NCI-H187 (cell line): ENCODE measurements at regions not wholly inside any gene's neighbourhood (a gene's known extent, or its start where the extent isn't known, plus 50 kb on each side); places are given as distances from the start of the nearest gene placed in this dataset.
"Not testable (repeated sequence)": the region's sequence is repeated elsewhere in the genome, so short reads cannot be mapped to it uniquely, and the experiment has no call there.

Experiments used
- DNase-seq, 2 experiments: peaks; one replicate each; lab custom pipeline; 2025; lab: John Stamatoyannopoulos, UW

- DNase-seq = no peak
These were observed 410.8 kb upstream of the MCTP2 start for GRCh38 chr15:93820566-93820965.

GRCh38 chr15:93819826-93820225 lies 411.5 kb upstream of the MCTP2 start:
- no peak for DNase-seq

GRCh38 chr15:93816815-93817214 lies 414.5 kb upstream of the MCTP2 start:
- DNase-seq = no peak

DNA sequence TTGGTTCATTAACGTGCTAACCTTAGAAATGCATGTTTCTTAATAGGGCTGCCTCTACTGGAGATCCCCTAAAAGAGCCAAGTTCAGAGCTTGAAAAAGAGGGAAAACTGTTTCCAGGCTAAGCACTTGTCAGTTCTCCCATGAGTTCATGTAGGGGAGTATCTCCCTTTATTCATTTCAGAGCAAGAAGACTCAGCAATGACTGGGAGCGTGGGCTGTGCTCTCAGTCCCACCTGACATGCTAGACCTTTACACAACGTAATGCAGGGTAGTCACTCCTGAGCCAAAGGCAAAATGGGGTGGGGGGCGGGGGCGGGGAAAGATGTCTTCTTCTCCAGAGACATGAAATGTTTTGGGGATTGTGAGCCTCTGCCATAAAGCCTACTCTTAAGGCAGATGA lies 420.1 kb upstream of the MCTP2 start:
- DNase-seq = no peak

DNA sequence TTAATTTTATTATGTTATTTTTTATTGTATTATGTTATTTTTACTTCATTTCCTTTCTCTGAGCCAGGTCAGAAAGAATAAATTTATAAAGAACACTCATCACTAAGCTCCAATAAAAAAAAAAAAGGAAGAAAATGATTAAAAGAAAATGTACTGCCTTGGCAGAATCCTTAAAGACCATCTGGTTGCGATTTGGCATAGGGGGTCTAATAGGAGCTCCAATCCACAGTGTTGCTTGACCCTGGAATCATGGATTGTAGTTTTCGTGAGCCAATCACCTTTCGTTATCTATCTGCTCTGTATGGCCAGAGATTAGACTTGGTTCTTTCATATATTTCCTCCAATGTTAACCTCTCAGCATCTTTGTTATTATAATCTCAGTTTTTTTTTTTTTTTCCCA lies 421.8 kb upstream of the MCTP2 start:
- DNase-seq = no peak

GRCh38 chr15:93803421-93804152 lies 427.8 kb upstream of the MCTP2 start:
- no peak for DNase-seq

DNA sequence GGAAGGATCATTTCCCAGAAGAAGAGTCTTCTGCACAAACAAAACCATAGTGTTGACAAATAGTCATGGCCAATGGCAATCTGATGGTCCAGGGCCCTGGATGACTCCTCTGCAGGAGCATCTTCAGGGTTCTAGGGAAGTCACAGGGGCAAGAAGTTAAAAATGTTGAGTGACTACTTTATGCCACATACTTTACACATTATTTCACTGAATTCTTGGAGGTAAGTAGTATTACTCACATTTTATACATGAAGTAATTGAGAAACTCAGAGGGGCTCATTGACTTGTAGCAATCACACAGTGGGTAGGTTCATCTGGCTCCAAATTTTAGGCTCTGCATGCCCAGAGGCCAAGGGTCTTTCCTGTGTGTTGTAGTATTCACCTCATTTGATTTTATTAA lies 430.2 kb upstream of the MCTP2 start:
- DNase-seq = no peak

DNA sequence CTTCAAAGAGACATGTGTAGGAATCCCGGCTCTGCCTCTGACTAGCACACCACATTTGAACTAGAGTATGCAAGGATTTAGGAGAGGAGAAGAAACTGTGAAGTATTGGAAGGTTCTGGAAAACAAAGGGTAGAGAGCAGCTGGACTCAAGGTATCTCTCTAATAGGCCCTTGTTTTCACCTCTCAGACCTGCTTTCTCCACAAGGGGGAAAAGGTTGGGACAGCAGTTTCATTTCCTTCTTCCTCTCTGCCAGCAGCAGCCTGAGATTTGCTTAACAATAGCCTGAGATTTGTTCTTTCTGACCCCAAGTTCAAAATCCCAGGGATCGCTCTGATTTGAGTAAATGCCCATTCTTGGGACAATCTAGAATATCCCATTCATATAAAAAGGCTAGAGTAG lies 430.6 kb upstream of the MCTP2 start:
- no peak for DNase-seq

GRCh38 chr15:93789441-93789840 lies 441.9 kb upstream of the MCTP2 start:
- DNase-seq = no peak

- DNase-seq = no peak
These were observed 451.3 kb upstream of the MCTP2 start for GRCh38 chr15:93780073-93780472.

DNA sequence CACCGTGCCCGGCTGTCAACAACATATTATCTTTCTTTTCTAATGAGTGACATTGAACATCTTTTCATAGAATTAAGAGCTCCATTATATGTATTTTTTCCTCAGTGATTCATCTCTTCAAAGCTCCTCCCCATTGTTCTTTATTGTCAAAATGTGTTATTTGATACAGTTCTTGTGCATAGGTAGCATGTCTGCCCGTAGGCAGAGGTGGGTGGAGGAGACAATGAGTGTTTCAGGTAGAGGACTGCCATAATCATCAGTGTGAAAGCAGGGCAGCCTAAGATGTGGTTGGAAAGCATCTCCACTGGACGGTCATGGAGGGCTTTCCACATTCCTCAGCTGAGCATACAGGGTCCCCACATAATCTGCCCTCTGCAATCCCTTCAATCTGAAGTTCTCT lies 452.0 kb upstream of the MCTP2 start:
- DNase-seq = no peak

- no peak for DNase-seq
These were observed 459.9 kb upstream of the MCTP2 start for GRCh38 chr15:93771196-93772030.

DNA sequence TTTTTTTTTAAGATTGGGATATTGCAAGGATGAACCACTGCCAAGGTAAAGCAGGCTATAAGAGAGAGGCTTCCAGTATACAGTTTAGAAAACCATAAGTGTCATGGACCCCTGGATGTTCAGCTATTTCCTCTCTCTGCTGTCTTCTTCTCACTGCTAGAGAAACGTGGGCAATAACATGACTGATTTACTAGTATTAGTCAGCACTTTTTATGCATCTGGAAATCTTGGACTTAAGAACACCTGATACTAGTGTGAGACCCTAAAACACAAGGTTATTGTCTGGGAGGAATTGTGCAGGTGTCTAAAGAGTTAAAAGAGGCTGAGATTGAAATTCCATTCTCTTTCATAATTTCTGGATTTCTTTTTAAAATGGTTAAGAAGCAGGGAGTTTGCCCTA lies 460.6 kb upstream of the MCTP2 start:
- DNase-seq = no peak

DNA sequence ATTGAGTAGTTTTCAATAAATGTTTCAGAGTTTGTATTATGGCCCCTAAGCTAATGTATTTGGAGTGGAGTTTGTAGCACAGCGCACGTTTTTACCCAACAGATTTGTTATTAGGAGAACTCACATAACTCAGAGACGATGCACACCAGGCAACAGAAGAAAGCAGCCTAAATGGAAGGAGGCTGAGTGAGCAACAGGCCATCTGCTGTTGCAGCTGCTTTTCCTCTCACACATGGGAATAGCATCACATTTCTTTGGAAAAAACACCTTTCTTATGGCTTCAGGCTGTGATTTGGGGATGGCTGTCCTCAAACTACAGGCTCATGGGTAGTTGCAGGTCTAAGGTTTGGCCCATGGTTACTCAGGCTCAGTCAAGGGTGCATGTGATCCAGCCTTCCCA lies 469.3 kb upstream of the MCTP2 start:
- DNase-seq = no peak

DNA sequence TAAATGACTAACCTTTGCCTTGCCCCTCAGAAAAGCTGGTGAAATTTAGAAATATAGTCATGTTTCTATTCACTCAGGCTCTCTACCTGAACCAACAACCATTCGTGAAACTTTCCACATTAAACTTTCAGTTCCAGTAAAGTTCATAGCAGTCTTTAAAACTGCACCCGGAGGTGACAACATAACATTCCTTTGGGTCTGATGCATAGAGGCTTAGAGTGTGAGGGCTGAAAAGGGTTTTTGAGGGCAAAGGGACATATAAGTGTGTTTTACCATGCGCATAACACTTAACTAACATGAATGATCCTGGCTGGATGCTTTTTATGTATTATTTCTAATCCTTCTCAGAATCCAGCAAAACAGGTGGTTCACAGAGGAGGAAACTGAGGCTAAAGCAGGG lies 471.7 kb upstream of the MCTP2 start:
- DNase-seq = no peak

DNA sequence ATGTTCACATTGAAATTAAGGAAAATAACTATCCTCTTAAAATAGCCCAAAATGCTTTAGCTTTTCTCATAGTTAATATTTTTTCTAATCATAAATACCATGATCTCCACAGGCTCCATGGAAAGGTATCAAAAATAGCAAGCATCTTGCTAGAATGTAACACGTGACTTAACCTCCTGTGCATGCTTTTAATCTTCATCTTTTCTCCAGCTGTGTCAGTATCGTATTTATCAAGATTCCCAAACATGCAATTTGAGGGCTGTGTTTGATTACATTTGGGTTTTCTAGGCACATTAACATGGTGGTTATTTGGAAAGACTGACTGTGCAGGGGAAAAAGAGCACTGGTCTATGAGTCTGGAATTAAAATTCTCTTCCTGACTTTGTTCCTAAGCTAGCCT lies 472.5 kb upstream of the MCTP2 start:
- no peak for DNase-seq

DNA sequence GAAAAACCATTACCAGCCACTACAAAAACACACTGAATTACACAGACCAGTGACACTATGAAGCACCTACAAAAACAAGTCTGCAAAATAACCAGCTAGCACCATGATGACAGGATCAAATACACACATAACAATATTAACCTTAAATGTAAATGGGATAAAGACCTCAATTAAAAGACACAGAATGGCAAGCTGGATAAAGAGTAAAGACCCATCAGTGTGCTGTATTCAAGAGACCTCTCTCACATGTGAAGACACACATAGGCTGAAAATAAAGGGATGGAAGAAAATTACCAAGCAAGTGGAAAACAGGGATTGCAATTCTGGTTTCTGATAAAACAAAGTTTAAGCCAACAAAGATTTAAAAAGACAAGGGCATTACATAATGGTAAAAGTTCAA lies 482.7 kb upstream of the MCTP2 start:
- no peak for DNase-seq

GRCh38 chr15:93734976-93735375 lies 496.4 kb upstream of the MCTP2 start:
- DNase-seq = not testable (repeated sequence)

DNA sequence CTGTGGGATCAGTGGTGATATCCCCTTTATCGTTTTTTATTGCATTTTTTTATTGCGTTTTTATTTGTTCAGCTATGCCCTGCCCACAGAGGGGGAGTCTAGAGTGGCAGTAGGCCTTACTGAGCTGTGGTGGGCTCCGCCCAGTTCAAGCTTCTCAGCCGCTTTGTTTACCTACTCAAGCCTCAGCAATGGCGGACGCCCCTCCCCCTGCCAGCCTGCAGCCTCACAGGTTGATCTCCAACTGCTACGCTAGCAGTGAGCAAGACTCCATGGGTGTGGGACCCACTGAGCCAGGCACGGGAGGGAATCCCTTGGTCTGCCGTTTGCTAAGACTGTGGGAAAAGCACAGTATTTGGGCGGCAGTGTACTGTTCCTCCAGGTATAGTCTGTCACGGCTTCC lies 500.6 kb upstream of the MCTP2 start:
- DNase-seq = no peak

DNA sequence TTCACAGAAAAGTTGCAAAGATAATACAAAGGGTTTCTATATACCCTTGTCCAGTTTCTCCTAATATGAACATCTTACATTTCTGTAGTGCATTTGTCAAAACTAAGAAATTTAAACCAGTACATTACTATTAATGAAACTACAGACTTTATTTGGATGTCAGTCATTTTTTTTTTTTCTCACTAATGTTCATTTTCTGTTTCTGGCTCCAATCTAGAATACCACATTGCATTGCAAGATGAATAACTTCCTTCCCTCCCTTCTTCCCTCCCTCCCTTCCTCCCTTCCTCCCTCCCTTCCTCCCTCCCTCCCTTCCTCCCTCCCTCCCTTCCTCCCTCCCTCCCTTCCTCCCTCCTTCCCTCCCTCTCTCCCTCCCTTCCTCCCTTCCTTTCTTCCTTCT lies 509.2 kb upstream of the MCTP2 start:
- no peak for DNase-seq

DNA sequence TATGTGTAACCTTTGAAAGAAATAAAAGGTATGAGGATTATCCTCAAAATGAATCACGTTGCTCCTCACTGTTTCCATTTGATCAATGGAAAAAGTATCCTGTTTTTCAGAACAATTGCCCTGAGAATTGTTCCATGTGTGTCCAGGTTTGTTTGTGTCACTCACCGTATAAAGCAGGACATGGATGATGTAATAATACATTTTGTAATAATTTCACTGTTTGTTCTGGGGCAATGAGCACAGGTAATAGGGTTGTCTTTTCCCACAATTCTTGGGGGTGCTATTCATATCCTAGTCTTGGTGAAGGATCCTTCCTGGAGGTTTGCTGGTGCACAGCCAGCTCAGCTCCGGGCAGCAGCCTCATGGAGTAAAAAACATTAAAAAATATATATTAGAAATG lies 510.8 kb upstream of the MCTP2 start:
- no peak for DNase-seq

DNA sequence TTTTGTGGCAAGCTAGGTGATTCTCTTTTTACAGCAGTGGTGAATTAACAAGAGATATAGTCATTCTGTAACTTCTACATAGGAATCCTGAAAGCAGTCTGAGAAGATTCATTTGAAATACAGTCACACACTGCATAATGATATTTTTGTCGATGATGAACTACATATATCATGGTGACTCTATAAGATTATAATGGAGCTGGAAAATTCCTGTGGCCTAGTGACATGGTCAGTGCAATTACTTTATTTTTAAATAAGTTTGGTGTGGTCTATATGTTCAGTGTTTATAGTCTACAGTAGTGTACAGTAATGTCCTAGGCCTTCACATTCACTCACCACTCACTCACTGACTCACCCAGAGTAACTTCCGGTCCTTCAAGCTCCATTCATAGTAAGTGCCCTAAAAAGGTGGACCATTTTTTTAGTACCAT lies 511.4 kb upstream of the MCTP2 start:
- no peak for DNase-seq

DNA sequence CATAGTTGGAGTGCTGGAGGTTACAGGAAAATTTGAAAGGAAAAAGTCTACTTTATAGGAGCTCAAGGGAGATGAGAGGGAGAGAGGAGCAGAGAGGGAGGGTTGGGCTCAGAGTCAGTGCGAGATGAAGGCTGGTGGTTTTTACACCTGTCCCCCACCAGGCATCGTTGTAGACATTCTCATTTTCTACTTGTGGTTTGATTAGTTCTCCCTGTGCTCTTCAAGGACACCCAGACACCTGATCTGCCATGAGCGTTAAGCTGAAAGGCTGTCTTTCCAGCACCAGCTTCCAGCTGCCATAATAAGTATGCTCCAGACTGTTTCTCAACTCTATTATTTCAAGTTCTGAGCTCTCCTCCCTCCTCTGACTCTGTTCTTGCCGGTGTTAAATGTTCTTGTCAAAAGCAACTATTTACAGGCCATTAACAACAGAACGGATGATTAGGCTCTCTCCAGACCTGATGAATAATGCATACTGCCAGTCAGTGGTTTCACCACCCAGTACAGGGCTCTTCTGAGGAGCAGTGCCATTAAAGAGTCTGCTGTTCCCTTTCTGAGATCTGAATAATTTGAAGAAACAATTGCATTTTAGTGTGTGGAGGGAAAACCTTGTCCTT lies 514.6 kb upstream of the MCTP2 start:
- peak in 1 of 2 experiments; percentile 37 for DNase-seq
